ENCODE measurements at regions not wholly inside any gene's neighbourhood (a gene's known extent, or its start where the extent isn't known, plus 50 kb on each side); places are given as distances from the start of the nearest gene placed in this dataset.
"Not testable (repeated sequence)": the region's sequence is repeated elsewhere in the genome, so short reads cannot be mapped to it uniquely, and the experiment has no call there.

- no peak for TF ChIP-seq CTCF (IDR thresholded peaks at IDR 0.05)
- Histone ChIP-seq H3K4me3 (no peak overlapping the region), H3K27ac (no peak overlapping the region)
- DNase-seq (ENCODE audit: low spot score), result no peak
These were observed 226.1 kb upstream of the PIK3R1 start for GRCh38 chr5:67989456-67989855.

- TF ChIP-seq CTCF (IDR thresholded peaks at IDR 0.05), result no peak
- Histone ChIP-seq H3K4me3 (no peak overlapping the region), H3K27ac (no peak overlapping the region)
- no peak for DNase-seq (ENCODE audit: low spot score)
These were observed 228.8 kb upstream of the PIK3R1 start for GRCh38 chr5:67986761-67987160.

GRCh38 chr5:67985686-67986387, 229.7 kb upstream of the PIK3R1 start:
- no peak for TF ChIP-seq CTCF (IDR thresholded peaks at IDR 0.05)
- H3K4me3 ChIP-seq, result no peak overlapping the region
- DNase-seq (ENCODE audit: low spot score), result no peak
- no peak overlapping the region for H3K27ac ChIP-seq

- TF ChIP-seq CTCF (IDR thresholded peaks at IDR 0.05), result no peak
- no peak for DNase-seq (ENCODE audit: low spot score)
- Histone ChIP-seq H3K27ac (no peak overlapping the region), H3K4me3 (no peak overlapping the region)
These were observed 231.0 kb upstream of the PIK3R1 start for GRCh38 chr5:67984546-67984945.

- no peak for TF ChIP-seq CTCF (IDR thresholded peaks at IDR 0.05)
- DNase-seq (ENCODE audit: low spot score), result no peak
- no peak overlapping the region for H3K27ac ChIP-seq
- H3K4me3 ChIP-seq, result no peak overlapping the region
These were observed 232.1 kb upstream of the PIK3R1 start for GRCh38 chr5:67983251-67984110.

- not testable (repeated sequence) for H3K27ac ChIP-seq; DNase-seq (ENCODE audit: low spot score); H3K4me3 ChIP-seq
These were observed 233.4 kb upstream of the PIK3R1 start for GRCh38 chr5:67982160-67982559.

GRCh38 chr5:67978171-67978570, 237.4 kb upstream of the PIK3R1 start:
- H3K27ac ChIP-seq, result no peak overlapping the region
- DNase-seq (ENCODE audit: low spot score), result no peak
- H3K4me3 ChIP-seq, result no peak overlapping the region
- no peak for TF ChIP-seq CTCF (IDR thresholded peaks at IDR 0.05)
